Kidney (tissue), 13 donors: ENCODE measurements at regions not wholly inside any gene's neighbourhood (a gene's known extent, or its start where the extent isn't known, plus 50 kb on each side); places are given as distances from the start of the nearest gene placed in this dataset.

Experiments
- DNase-seq, 5 donors: peaks; one replicate each; pipeline ENCODE4 v3.0.0-alpha.2; 2013 to 2020
- FAIRE-seq: peaks from 2 replicates; lab custom pipeline; 2012; peaks lifted over from hg19 to GRCh38; lab: Jason Lieb, UNC
- H3K27ac ChIP-seq, 2 donors: one replicate each; pipeline ENCODE4 v1.7.0; 2013; ENCODE audit warnings: low read depth in 2 of 2, low read length in 2 of 2, inconsistent platforms in 1 of 2
- H3K27me3 ChIP-seq: one replicate; pipeline ENCODE4 v1.7.1; 2013; ENCODE audit warnings: low read length, inconsistent platforms; ENCODE audit not compliant: control insufficient read depth, insufficient read depth
- H3K36me3 ChIP-seq, 3 donors: one replicate each; pipeline versions ENCODE4 v1.7.0 to v1.7.1; 2013; ENCODE audit warnings: low read length in 3 of 3, control low read depth in 1 of 3, inconsistent platforms in 1 of 3; ENCODE audit not compliant: insufficient read depth in 3 of 3, control insufficient read depth in 2 of 3
- H3K4me1 ChIP-seq, 3 donors: one replicate each; pipeline versions ENCODE4 v1.7.0 to v1.7.1; 2013; ENCODE audit warnings: low read length in 3 of 3, inconsistent platforms in 1 of 3, low read depth in 1 of 3; ENCODE audit not compliant: control insufficient read depth in 2 of 3, insufficient read depth in 2 of 3
- H3K4me3 ChIP-seq, 3 donors: one replicate each; pipeline versions ENCODE4 v1.7.0 to v1.8.1; 2013; ENCODE audit warnings: low read length in 3 of 3, control low read depth in 1 of 3, inconsistent platforms in 1 of 3
- H3K9ac ChIP-seq, 3 donors: one replicate each; pipeline versions ENCODE4 v1.7.0 to v1.7.1; 2013; ENCODE audit warnings: low read length in 3 of 3, control low read depth in 1 of 3, inconsistent platforms in 1 of 3
- H3K9me3 ChIP-seq, 3 donors: one replicate each; pipeline versions ENCODE4 v1.7.0 to v1.7.1; 2013; ENCODE audit warnings: low read length in 3 of 3, control low read depth in 1 of 3, inconsistent platforms in 1 of 3; ENCODE audit not compliant: control insufficient read depth in 2 of 3, insufficient read depth in 1 of 3
- intact Hi-C: fragments of 100-400 bp; cut with DNase I; formaldehyde crosslinking; loops from one replicate; pipeline ENCODE4 v1.11.1; 2022
- TF ChIP-seq, protein P1 (sequence below): IDR thresholded peaks from 3 replicates; pipeline ENCODE4 v1.5.1; 2012; ENCODE audit warnings: mild to moderate bottlenecking, moderate library complexity, borderline replicate concordance; ENCODE audit not compliant: insufficient read depth; ENCODE audit errors: extremely low read depth
- donor health status: control.
- donor health status: control.
- donor health status: control.
- donor health status: control.
- donor health status: control.
- donor health status: DM: yes; HTN: yes; CAD: no.
- donor health status: Normal renal cell carcinoma (clear cell type).

DNA sequence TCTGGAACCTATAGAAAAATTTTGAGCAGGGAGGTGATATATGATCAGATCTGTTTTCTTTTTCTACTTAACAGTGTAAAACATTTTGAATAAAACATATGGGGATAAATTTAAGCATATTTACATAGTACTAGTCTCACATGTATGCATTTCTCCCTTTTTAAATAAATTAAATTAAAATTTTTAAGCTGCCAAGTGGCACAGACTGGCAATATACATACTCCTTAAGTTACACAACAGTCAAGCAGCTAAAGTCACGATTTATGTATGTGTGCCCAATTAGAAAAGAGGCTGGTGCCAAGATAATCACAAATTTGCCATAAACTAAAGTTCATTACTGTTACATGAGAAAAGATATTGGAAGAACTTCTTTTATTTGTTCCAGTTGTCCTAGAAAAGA lies 532.0 kb downstream of the RWDD3 start:
- Histone ChIP-seq H3K9ac (no peak overlapping the region), H3K27me3 (no peaks in the 10 kb centered on the region), H3K36me3 (no peaks in the 10 kb centered on the region), H3K4me3 (no peak overlapping the region), H3K27ac (no peak overlapping the region), H3K9me3 (no peaks in the 10 kb centered on the region), H3K4me1 (no peaks in the 10 kb centered on the region)
- DNase-seq: no peak
- FAIRE-seq: no peak
- intact Hi-C loops: no loop called here
- TF ChIP-seq, protein P1, sequence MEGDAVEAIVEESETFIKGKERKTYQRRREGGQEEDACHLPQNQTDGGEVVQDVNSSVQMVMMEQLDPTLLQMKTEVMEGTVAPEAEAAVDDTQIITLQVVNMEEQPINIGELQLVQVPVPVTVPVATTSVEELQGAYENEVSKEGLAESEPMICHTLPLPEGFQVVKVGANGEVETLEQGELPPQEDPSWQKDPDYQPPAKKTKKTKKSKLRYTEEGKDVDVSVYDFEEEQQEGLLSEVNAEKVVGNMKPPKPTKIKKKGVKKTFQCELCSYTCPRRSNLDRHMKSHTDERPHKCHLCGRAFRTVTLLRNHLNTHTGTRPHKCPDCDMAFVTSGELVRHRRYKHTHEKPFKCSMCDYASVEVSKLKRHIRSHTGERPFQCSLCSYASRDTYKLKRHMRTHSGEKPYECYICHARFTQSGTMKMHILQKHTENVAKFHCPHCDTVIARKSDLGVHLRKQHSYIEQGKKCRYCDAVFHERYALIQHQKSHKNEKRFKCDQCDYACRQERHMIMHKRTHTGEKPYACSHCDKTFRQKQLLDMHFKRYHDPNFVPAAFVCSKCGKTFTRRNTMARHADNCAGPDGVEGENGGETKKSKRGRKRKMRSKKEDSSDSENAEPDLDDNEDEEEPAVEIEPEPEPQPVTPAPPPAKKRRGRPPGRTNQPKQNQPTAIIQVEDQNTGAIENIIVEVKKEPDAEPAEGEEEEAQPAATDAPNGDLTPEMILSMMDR: no peak

DNA sequence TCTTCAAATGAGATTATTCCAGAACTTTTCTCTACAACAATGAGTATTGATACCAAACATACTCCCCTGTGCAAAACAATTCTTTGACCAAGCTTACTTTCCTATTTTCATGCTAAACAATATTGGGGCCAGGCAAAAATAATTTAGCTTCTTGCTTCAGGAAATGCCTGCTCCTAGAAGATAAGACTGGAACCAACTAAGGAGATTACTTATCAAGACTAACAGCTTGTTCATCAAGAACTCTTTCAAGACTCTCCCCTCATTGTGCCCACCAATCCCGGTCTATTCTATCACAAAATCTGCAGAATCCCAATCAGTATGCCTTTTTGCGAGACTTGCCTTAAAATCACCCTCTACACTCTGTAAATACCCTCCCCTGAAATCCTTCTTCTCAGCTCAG lies 536.6 kb downstream of the RWDD3 start:
- DNase-seq (no peak), FAIRE-seq (no peak)
- no peaks in the 10 kb centered on the region for H3K4me1 ChIP-seq
- no peak overlapping the region for H3K27ac ChIP-seq
- H3K4me3 ChIP-seq: no peak overlapping the region
- no peaks in the 10 kb centered on the region for H3K36me3 ChIP-seq
- intact Hi-C loops: no loop called here
- H3K9ac ChIP-seq: no peak overlapping the region
- no peaks in the 10 kb centered on the region for H3K9me3 ChIP-seq
- TF ChIP-seq, protein P1: no peak
- no peaks in the 10 kb centered on the region for H3K27me3 ChIP-seq

DNA sequence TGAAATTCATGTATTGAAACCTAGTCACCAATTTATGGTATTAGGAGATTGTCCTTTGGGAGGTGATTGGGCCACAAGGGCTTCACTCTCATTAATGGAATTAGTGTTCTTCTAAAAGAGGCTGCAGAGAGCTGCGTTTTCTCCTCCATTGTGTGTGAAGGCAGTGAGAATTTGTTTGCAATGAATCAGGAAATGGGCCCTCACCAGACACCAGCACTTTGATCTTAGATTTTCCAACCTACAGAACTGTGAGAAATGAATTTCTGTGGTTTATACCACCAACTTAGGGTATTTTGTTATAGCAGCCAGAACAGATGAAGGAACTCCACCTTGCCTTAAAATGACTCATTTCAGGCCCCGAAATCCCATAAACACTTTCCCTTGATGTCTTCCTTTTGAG lies 544.2 kb downstream of the RWDD3 start:
- intact Hi-C loops: no loop called here
- no peak overlapping the region for H3K27ac ChIP-seq
- H3K4me3 ChIP-seq: no peak overlapping the region
- no peaks in the 10 kb centered on the region for H3K27me3 ChIP-seq
- no peaks in the 10 kb centered on the region for H3K36me3 ChIP-seq
- no peak for DNase-seq
- H3K9me3 ChIP-seq: no peaks in the 10 kb centered on the region
- FAIRE-seq: no peak
- TF ChIP-seq, protein P1: no peak
- no peaks in the 10 kb centered on the region for H3K4me1 ChIP-seq
- no peak overlapping the region for H3K9ac ChIP-seq

DNA sequence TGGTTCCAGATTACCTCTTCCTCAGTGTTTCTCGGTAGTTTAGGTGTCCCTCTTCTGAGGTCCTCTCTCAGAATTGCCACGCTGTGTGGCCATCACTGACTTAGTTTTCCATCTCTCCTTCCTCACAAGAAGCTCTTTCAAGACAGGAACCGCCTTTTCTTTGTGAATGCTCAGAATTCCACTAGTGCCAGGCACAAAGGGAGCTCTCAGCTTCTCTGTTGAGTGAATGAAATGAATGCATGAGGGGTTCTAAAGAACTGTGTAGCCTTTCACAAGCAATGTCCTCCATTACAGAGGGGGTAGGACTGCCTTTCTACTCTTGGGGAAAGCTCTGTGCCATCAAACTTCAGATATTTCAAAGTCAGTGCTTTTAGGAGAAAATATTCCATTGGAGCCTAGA lies 546.8 kb downstream of the RWDD3 start:
- no peaks in the 10 kb centered on the region for H3K27me3 ChIP-seq
- intact Hi-C loops: no loop called here
- no peak overlapping the region for H3K27ac ChIP-seq
- no peak overlapping the region for H3K9ac ChIP-seq
- DNase-seq (no peak), FAIRE-seq (no peak)
- H3K4me1 ChIP-seq: no peaks in the 10 kb centered on the region
- no peaks in the 10 kb centered on the region for H3K36me3 ChIP-seq
- TF ChIP-seq, protein P1: no peak
- no peak overlapping the region for H3K4me3 ChIP-seq
- H3K9me3 ChIP-seq: no peaks in the 10 kb centered on the region
